Activated CD4-positive, alpha-beta T cell treated with anti-CD3 and anti-CD28 coated beads, Interleukin-2, amount 50 U/mL, for 24 hours (primary cell): ENCODE measurements at regions not wholly inside any gene's neighbourhood (a gene's known extent, or its start where the extent isn't known, plus 50 kb on each side); places are given as distances from the start of the nearest gene placed in this dataset.

Source experiments
- DNase-seq, 2 donors: peaks; one replicate each; pipeline ENCODE4 v3.0.0-alpha.2; 2020; ENCODE audit warnings: low read depth in 1 of 2, low spot score in 1 of 2

DNA sequence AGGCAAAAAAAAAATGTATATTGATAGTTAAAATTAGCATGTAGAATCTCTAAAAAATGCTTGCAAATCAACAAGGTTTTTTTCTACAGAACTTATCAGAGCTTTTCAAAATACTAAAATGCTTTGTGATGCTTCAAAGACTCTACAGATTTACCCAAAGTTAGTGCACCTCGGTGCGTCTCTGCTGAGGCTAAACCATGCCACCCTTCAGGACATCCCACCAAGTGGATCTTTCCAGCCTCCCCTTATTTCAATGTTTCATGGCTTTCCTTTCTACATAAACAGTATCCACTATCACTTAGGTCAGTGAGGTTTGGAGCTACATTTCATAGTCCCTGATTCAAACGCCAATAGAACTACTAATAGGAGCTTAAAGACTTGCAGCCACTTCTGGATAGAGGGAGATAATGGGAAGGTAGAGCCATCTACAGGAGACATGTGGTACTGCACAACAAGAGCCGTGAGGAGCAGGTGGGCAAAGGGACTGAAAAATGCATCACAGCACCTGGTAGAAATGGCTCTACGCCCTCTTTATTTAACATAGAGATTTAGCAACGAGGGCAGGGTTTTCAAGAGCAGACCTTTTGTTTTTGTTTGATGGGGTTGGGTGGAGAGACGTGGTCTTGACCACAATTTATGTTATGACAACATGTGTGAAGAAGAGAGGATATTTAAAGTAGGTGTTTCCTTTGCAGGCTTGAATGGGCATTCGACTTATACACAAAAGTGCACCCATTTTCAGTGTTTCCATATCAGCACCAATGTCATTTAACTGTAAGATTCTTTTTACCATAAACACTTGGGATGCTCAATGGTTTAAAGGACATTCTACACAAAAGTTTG is 56.1 kb upstream of the SLC35G4 start:
- peak in 1 of 2 donors; percentile 10 for DNase-seq

DNA sequence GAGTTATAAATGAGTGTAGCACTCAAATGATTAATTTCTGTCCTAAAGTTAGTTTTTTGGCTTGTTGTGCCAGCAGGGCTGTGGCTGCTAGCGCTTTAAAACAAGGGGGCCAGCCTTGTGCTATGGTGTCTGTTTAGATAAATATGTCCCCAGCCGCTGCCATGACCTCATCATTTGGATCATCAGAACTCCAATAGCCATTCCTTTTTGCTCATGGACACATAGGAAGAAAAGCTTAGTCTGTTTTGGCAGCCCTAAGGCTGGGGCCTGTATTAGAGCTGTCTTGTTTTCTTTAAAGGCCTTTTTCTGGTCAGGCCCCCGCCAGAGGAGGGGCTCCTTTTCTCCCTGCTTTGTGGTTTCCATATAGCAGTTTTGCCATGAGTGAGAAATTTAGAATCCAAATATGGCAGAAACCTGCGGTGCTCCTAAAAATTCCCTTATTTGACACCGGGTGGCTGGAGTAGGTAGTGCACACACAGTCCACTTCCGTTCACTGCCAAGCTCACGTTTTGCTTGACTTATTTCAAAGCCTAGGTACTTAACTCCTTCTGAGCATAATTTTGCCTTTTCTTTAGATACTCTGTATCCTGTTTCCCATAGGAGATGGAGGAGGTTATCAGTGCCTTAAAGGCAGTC is 60.4 kb upstream of the SLC35G4 start:
- no peak for DNase-seq

DNA sequence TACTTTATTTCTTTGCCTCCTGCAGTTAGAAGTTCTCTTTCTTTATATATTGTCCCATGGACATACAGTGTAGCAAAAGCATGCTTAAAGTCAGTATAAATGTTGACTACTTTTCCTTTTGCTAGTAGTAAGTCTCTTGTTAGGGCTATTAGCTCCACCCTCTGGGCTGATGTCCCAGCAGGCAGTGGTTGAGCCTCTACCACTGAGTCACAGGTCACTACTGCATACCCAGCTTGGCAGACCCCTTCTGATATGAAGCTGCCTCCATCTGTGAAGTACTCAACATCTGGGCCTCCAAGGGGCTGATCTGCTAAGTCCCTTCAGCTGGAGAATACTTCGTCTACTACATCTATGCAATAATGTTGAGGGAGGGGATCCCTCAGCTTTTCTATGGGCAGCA is 61.0 kb upstream of the SLC35G4 start:
- DNase-seq = no peak

DNA sequence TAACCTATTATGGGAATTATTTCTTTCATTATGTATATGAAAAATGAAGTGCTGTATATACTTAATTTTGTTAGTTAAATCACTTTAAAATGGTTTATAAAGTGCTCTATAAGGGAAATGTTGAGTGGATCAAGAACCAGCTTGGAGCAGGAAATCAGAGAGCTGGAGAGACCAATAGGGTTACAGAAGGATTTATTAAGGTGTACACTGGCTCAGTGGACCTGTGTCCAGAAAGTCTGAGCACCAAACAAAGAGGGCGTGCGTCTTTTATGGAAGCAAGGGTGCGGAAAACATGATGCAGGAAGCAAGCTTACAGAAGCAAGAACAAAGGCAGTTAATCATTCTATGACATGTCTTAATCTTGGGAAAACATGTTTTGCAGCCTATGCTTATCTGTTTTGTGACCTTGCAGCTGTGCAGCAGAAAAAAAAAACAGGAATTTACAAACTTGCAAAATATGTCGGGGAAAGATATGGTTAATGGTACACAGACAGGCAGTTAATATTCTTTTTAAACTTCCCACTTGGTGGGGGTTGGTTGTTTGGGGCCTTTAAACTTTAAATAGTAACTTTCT is 65.2 kb upstream of the SLC35G4 start:
- no peak for DNase-seq

DNA sequence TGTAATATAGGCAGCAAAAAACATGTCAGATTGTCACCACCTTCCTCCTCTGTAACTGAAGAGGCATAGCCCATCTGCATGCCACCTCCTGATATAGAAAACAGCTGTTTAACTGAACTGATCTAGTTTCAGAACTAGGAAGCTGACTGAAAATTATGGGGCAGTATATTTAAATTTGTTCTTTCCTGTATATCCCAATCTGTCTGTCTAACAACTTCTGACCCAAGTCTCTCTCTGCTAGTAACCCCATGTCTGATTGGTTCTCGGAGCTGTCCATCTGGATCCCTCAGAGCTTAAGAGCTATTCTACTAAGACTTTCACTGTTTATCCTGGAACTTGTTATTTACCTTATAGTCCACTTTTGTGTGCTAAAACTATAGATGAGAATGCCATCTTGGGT is 68.2 kb upstream of the SLC35G4 start:
- no peak for DNase-seq

DNA sequence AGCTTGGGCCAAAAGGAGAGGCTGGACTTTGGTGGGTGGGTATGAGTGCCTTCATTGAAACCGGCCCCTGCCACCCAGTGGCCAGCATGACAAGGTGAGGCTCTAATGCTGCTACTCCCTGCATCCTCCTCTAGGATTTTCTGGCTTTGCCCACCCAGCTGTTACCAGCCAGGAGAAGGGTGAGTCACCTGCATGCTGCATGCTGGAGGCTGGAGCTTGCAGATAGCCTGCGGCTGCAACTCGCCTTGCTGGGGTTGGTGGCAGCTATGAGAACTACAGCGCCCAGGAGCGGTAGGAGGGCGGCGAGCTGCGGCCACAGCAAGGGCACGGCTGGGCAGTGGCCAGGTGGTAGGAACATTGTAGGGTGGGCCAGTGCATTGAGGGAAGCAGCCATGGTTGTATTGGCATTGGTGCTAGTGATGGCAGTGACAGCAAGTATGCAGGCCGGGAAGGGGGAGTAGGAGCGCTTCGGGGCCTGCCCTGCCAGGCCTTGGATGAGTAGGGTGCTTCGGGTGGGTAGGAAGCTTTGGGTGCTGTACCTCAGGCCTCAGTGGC is 75.4 kb upstream of the SLC35G4 start:
- DNase-seq = no peak

DNA sequence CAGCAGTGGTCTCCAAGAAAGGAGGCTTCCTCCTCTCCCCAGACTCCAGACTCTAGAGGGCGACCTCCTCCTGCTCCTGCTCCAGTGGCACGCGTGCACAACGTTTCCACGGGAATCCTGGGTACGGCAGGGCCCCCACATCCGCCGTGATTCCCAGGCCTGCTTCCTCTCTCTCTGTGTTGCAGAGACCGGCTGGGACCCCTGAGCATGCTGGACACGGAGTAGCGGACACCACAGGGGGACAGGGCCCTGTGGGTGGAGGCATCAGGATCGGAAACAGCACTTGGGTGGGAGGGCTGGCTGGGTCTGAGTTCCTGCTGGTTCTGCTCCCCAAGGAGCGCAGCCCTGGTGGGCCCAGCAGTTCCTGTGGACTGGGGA is 75.9 kb upstream of the SLC35G4 start:
- no peak for DNase-seq

DNA sequence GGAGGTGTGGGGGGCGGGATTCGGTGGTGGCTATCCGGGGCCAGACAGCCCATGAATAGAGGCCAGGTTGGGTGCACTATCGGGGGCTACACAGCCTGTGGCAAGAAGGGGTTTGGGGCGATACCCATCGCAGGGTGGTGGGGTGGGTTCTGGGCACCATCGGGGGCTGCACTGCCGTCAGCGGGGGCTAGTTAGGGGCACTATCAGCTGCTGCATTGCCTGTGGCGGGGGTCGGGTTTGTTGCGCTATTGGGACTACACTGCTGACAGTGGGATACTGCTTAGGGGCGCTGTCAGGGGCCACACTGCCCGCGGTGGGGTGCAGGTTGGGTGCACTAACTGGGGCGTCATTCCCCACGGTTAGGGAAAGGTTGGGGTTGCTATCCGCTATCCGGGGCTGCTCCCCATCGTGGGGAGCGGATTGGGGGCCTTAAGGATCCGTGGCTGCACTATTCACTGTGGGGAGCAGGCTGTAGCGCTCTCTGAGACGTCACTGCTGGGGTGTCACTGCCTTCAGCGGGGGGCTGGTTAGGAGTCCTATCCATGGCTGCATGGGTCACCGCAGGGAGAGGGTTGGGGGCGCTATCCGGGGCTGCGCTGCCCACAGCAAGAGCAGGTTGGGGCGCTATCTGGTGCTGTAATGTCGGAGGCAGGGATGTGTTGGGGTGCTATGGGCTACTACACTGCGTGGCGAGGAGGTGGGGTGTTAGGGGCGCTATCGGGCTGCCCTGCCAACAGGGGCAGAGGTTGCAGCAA is 76.5 kb upstream of the SLC35G4 start:
- DNase-seq = no peak

DNA sequence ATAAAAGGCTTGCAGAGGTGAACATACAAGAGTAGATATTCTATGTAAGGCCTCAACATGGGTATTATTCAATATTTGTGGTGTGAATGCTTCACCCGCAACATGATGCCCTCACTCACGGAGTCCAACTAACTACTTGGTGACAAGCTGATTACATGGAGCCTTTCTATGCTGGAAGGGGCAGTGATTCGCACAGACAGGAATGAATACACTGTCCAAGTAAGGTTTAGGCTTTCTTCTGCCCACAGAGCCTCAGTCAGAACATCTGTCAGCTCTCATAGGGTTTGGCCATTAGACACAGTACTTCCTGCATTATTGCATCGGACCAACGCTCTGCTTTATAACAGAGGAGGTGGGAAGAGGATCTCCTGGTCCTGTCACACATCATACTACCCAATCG is 80.3 kb upstream of the SLC35G4 start:
- DNase-seq = no peak

DNA sequence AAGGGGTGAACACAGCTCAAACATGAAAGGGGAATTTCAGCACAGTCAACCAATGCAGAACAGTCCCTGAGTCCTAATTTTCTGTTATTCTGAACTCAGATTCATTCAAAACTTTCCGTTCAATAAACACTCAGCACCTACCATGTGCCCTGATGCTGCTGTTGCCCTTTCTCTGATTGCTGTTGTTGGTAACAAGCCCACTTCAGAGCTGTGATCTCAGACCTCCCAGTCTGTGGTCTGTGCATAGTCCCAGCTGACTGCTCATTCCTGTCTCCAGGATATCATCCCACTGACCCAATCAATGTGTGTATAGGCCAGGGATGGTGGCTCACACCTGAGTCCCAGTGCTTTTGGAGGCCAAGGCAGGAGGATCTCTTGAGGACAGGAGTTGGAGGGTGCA is 82.7 kb upstream of the SLC35G4 start:
- DNase-seq = no peak

DNA sequence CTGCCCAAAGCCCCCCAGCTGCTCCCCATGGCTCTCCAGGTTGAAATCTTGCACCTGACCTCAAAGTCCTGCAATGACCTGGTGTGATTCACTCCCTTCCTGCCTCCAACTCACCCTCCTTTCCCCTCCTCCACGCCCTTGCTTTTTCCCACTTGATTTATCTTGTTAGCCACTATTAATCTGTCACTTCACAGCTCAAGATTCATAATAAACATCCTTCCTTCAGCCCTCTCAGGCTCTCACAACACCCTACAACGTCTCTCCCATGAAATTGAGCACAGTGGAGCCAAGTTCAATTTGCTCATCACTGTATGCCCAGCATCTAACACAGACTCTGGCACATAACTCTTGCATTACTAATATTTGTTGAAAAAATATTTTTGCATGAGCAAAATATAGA is 85.6 kb upstream of the SLC35G4 start:
- DNase-seq = no peak

DNA sequence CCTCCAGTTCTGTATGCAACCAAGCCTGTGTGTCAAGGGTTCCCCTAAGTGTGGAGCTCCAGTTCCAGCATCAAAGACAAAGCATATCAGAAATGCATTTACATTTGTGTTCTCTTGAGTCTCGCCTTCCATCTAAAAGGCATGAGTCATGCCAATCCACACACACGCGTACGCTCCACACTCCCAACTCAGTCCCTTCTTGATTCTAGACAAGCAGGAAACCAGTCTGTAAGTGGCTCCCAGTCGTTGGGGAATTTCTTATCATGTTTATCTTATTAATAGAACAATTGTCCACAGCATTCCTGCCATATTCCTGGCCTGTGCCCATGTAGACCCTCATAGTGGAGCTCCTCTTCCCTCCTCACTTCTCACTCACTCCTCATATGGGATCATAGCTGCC is 86.4 kb upstream of the SLC35G4 start:
- DNase-seq = no peak

DNA sequence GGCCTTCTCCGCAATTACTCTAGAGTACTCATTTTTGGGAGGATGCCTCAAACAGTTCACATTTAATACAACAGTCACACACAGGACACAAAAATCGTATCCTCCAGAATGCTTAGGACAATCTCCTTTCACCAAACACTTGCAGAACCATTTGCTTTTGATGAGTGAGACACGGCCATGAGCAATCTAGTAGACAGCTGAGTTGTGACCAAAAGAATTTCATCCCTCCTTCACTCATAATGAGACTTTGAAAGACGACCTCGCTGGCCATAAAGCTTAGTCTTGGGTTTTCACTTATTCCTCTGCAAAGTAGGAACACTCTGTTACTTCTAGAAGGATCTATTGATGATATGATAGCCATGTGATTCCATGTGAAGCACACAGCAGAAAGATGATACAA is 87.5 kb upstream of the SLC35G4 start:
- no peak for DNase-seq

DNA sequence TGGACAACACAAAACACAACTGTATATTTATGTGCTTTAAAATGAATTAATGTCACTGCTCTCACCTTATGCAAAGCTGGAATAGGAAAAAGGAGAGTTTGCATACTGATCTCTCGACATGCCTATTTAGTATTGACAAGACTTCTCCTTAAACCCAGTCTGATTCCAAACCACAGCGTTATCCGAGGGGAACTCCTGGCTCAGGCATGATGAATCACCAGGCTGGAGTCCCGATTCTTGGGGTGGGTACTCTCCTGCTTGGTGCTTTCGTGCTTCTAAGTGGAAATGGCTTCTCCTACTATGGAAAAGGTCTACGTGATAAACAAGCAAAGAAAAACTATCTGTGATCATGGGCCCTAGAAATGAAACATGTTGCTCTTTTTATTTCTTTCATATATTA is 88.9 kb upstream of the SLC35G4 start:
- DNase-seq = no peak

DNA sequence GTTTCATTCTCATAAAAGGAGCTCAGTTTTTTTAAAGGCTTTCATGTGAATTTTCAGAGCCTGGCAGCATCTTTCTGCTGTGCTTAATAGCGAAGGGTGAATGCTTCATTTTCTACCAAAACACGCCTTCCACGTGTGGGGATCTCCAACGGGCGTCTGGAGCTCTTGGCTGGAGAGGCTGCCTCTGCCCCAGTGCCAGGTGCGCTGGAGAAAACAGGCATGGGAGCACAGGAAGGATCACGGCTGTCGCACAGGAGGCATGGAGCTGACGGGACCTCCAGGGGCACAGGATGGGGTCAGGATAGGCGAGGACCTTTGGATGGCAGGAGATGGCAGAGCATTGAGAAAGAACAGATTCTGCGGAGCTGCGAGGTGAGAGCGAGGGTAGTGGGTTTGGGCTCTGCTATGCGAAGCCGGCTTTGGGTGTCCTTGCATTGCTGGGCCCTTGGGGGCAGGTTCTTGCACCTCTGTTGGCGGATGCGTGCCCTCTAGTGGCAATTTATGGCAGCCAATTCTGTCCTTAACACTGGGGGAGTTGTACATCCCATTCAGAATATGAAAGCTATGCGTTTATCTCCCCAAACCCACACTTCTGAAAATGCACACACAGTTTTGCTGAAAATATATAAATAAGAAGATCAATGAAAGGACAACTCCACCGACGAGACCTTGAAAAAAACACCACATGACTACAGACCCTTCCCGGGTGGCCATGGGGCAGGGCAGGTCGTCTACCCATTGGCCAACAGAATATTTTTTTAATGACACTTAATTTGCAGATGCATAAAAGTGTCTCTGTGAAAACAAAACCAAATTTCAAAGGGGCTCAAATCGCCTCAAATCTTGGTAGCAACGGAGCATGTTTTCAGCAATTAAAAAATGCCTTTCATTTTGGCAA is 90.4 kb upstream of the SLC35G4 start:
- peak in 1 of 2 donors; percentile 5 for DNase-seq

DNA sequence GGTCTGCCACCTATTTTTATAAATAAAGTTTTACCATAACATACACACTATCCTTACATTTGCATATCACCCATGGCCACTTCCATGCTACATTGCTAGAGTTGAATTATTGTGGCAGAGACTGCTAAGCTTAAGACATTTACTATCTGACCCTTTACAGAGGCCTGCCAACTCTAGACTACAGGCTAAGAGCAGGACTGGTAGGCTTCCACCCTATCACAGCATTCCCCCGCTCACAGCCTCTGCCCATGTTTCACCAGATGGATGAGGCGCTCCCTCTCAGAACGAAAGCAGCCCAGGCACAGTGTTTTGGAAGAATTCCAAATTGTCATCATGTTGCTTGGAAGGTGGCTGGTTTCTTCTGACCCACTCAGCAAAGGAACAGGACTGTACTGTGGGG is 91.7 kb upstream of the SLC35G4 start:
- DNase-seq = no peak

DNA sequence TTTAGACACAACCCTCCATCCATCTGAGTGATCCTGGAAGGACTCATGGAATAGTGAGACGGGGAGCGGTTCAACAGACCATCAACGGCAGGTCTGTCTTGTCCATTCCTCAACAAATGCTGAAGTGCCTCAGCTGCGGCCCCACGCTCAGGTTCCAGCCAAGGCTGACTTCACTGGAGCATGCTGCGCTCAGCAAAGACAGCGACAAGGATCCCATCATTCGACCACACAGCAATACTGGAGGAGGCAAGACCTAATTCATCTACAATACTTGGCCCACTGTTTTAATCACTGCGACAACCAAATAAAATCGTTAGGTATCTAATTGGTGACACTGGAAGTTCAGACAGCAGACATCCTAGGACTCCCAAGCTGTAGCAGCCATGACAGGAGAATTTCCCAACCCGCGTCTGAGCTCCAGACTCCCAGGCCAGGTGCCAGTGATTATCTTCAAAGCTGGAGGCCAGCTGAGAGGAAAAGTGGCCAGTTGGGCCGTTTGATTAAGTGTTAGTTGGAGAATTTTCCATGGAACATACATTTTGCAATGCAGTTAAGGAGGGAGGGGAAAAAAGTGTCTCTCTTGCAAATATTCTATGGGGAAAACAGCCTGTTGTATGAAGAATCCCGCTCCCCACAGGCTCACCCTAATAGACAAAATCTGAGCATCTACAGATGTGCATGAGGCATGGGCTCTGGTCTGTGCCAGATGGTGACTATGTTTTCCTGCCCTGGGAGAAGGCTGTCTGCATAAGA is 92.5 kb upstream of the SLC35G4 start:
- no peak for DNase-seq

DNA sequence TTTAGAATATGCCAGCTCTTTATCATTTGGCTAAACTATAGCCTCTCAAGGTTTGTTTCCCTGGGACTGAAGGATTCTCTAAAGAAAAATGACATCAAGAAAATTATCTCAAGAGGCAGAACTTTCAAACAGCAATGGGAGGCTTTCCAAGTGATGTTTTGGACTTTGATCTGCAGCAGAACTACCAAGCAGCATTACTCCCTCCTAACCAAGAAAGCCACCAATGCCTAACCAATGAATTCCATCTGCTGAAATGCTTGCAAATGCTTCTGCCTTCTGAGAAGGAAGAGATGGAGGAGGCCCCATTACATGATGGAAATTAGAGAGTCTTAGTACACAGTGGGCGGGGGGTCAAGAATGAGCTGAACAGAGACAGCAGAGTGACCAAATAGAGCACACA is 95.1 kb upstream of the SLC35G4 start:
- no peak for DNase-seq

DNA sequence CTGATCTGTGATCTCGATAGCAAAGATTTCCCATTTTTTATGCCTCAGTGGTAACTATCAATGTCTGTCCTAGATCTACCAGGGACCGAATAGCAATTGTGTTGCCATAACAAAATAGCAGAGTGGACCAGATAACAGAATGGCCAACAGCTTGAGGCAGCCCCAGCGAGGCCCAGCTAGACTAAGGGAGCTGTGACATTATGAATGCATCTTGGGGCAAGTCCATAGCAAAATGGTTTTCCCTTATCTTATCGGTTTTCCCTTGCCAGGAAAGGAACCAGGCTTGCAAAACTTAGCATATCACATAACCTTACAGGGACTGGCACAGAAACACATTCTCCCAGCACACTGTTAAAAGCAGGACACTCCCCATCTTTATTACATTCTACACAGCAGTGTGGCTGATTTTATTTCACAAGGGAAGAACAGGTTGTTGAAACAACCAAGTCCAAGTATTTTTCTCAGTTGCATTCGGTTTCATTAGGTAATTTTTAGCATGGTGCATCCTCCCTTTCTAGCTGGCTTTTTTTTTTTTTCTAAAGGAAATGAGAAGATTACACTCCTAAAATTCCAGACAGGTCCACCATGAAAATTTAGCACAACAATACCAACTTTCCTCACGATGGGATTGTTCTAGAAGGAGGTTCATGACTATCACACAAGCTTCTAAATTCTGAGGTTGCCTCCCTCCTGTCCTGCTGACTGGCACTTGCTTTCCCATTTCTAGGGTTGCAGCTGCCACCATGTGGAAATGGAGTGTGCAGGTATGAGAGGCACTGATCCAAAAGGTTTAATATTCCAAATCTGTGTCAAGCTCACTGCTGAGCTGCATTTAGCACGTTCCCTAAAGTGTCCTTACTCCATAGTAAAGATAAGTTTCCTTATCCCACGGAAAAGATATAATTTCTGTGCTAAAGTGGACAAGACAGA is 97.0 kb upstream of the SLC35G4 start:
- DNase-seq = no peak
